Kidney (tissue), 13 donors: ENCODE measurements at regions not wholly inside any gene's neighbourhood (a gene's known extent, or its start where the extent isn't known, plus 50 kb on each side); places are given as distances from the start of the nearest gene placed in this dataset.

ENCODE experiments used
- DNase-seq, 5 donors: peaks; one replicate each; pipeline ENCODE4 v3.0.0-alpha.2; 2013 to 2020
- FAIRE-seq: peaks from 2 replicates; lab custom pipeline; 2012; peaks lifted over from hg19 to GRCh38; lab: Jason Lieb, UNC
- H3K27ac ChIP-seq, 2 donors: one replicate each; pipeline ENCODE4 v1.7.0; 2013; ENCODE audit warnings: low read depth in 2 of 2, low read length in 2 of 2, inconsistent platforms in 1 of 2
- H3K27me3 ChIP-seq: one replicate; pipeline ENCODE4 v1.7.1; 2013; ENCODE audit warnings: low read length, inconsistent platforms; ENCODE audit not compliant: control insufficient read depth, insufficient read depth
- H3K36me3 ChIP-seq, 3 donors: one replicate each; pipeline versions ENCODE4 v1.7.0 to v1.7.1; 2013; ENCODE audit warnings: low read length in 3 of 3, control low read depth in 1 of 3, inconsistent platforms in 1 of 3; ENCODE audit not compliant: insufficient read depth in 3 of 3, control insufficient read depth in 2 of 3
- H3K4me1 ChIP-seq, 3 donors: one replicate each; pipeline versions ENCODE4 v1.7.0 to v1.7.1; 2013; ENCODE audit warnings: low read length in 3 of 3, inconsistent platforms in 1 of 3, low read depth in 1 of 3; ENCODE audit not compliant: control insufficient read depth in 2 of 3, insufficient read depth in 2 of 3
- H3K4me3 ChIP-seq, 3 donors: one replicate each; pipeline versions ENCODE4 v1.7.0 to v1.8.1; 2013; ENCODE audit warnings: low read length in 3 of 3, control low read depth in 1 of 3, inconsistent platforms in 1 of 3
- H3K9ac ChIP-seq, 3 donors: one replicate each; pipeline versions ENCODE4 v1.7.0 to v1.7.1; 2013; ENCODE audit warnings: low read length in 3 of 3, control low read depth in 1 of 3, inconsistent platforms in 1 of 3
- H3K9me3 ChIP-seq, 3 donors: one replicate each; pipeline versions ENCODE4 v1.7.0 to v1.7.1; 2013; ENCODE audit warnings: low read length in 3 of 3, control low read depth in 1 of 3, inconsistent platforms in 1 of 3; ENCODE audit not compliant: control insufficient read depth in 2 of 3, insufficient read depth in 1 of 3
- CTCF ChIP-seq: IDR thresholded peaks from 3 replicates; pipeline ENCODE4 v1.5.1; 2012; ENCODE audit warnings: mild to moderate bottlenecking, moderate library complexity, borderline replicate concordance; ENCODE audit not compliant: insufficient read depth; ENCODE audit errors: extremely low read depth
- intact Hi-C: fragments of 100-400 bp; cut with DNase I; formaldehyde crosslinking; loops from one replicate; pipeline ENCODE4 v1.11.1; 2022
- donor health status: control.
- donor health status: control.
- donor health status: control.
- donor health status: control.
- donor health status: control.
- donor health status: DM: yes; HTN: yes; CAD: no.
- donor health status: Normal renal cell carcinoma (clear cell type).

- Histone ChIP-seq H3K4me3 (no peak overlapping the region), H3K4me1 (no peaks in the 10 kb centered on the region), H3K9me3 (no peaks in the 10 kb centered on the region), H3K27me3 (no peaks in the 10 kb centered on the region), H3K27ac (no peak overlapping the region), H3K9ac (no peak overlapping the region), H3K36me3 (no peaks in the 10 kb centered on the region)
- TF ChIP-seq CTCF = no peak
- intact Hi-C loops = no loop called here
- no peak for DNase-seq
- FAIRE-seq = no peak
Observed at GRCh38 chr1:96487971-96488370, 233.6 kb upstream of the PTBP2 start.

- H3K4me1 ChIP-seq = no peaks in the 10 kb centered on the region
- H3K36me3 ChIP-seq = no peaks in the 10 kb centered on the region
- no peak for DNase-seq
- H3K9me3 ChIP-seq = no peaks in the 10 kb centered on the region
- no peak overlapping the region for H3K27ac ChIP-seq
- H3K27me3 ChIP-seq = no peaks in the 10 kb centered on the region
- TF ChIP-seq CTCF = no peak
- no peak overlapping the region for H3K4me3 ChIP-seq
- intact Hi-C loops = no loop called here
- no peak overlapping the region for H3K9ac ChIP-seq
- no peak for FAIRE-seq
Observed at GRCh38 chr1:96488777-96489176, 232.8 kb upstream of the PTBP2 start.

GRCh38 chr1:96492236-96492635 is 229.3 kb upstream of the PTBP2 start:
- DNase-seq (peak in 4 of 5 donors; percentile 36 to 62 (median 48)), FAIRE-seq (no peak)
- no peak for TF ChIP-seq CTCF
- H3K36me3 ChIP-seq = no peaks in the 10 kb centered on the region
- intact Hi-C loops = no loop called here
- H3K4me3 ChIP-seq = no peak overlapping the region
- H3K4me1 ChIP-seq = no peaks in the 10 kb centered on the region
- no peaks in the 10 kb centered on the region for H3K27me3 ChIP-seq
- H3K9me3 ChIP-seq = no peaks in the 10 kb centered on the region
- H3K9ac ChIP-seq = no peak overlapping the region
- H3K27ac ChIP-seq = no peak overlapping the region

GRCh38 chr1:96498744-96499340 is 222.7 kb upstream of the PTBP2 start:
- no peak for DNase-seq

More at GRCh38 chr1:96498744-96499340, 222.7 kb upstream of the PTBP2 start:
- FAIRE-seq = no peak
- Histone ChIP-seq H3K36me3 (no peaks in the 10 kb centered on the region), H3K27ac (no peak overlapping the region), H3K9ac (no peak overlapping the region), H3K4me3 (no peak overlapping the region), H3K27me3 (no peaks in the 10 kb centered on the region), H3K4me1 (no peaks in the 10 kb centered on the region), H3K9me3 (no peaks in the 10 kb centered on the region)
- TF ChIP-seq CTCF = no peak
- intact Hi-C loops = no loop called here
